ENCODE measurements at regions not wholly inside any gene's neighbourhood (a gene's known extent, or its start where the extent isn't known, plus 50 kb on each side); places are given as distances from the start of the nearest gene placed in this dataset.

DNA sequence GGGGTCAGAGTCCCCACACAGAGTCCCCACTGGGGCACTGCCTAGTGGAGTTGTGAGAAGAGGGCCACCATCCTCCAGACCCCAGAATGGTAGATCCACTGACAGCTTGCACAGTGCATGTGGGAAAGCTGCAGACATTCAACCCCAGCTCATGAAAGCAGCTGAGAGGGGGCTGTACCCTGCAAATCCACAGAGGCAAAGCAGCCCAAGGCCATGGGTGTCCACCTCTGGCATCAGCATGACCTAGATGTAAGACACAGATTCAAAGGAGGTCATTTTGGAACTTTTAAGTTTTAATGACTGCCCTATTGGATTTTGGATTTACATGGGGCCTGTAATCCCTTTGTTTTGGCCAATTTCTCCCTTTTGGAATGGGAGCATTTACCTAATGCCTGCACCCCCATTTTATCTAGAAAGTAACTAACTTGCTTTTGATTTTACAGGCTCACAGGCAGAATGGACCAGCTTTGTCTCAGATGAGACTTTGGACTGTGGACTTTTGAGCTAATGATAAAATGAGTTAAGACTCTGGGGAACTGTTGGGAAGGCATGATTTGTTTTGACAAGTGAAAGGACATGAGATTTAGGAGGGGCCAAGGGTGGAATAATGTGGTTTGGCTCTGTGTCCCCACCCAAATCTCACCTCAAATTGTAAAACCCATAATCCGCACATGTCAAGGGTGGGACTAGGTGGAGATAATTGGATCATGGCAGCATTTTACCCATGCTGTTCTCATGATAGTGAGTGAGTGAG, 56.3 kb upstream of the ITGA1 start:
- DNase-seq, result no peak

DNA sequence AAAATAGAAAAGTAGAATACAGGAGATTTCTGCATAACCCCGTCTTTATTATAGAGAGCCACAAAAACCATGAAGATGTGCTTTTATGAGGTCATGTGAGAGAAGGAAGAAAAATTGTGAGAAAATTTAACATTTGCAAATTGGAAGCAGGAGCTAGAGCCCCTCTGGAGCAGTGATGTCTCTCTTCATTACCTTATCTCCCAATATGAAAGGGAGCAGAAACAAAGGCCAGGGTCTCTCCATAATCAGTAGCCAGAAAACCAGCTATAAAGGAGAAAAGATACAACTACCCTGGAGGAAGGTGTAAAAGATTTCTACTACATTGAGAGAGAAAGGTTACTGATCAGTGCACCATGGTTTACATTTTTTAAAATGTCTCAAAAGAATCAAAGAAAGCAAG, 53.2 kb upstream of the ITGA1 start:
- no peak for DNase-seq

DNA sequence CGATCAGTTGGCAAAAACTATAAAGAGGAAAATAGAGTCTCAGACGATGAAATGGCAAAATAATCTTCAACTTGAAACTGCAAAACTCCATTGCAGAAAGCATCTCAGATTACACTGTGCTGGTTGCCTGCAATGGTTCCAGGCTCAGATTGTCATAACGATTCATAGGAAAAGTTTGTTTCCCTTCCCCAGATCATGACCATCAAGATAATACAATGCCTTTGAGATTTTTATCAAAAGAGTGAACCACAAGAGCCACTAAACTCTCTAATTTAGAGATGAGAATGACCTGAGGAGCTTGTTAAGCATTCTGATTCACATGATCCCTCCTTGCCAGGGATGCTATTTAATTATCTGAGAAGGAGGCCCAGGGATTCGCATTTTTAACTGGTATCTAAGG, 52.6 kb upstream of the ITGA1 start:
- DNase-seq, result no peak

Data from islet precursor cell (in vitro differentiated cells).